CD8-positive, alpha-beta memory T cell (primary cell): ENCODE measurements at regions not wholly inside any gene's neighbourhood (a gene's known extent, or its start where the extent isn't known, plus 50 kb on each side); places are given as distances from the start of the nearest gene placed in this dataset.
A peak's percentile ranks its signal among the peaks of the same experiment; 100 is the strongest.

ENCODE experiments used
- CTCF ChIA-PET: fragments of 350-600 bp; sonication (Branson Sonifier 250); formaldehyde crosslinking; loops from one replicate; lab custom pipeline; 2021; ENCODE audit warnings: antibody characterized with exemption; lab: Charles Lee
- POLR2A ChIA-PET: fragments of 350-600 bp; sonication (Branson Sonifier 250); formaldehyde crosslinking; loops from one replicate; lab custom pipeline; 2021; ENCODE audit warnings: antibody characterized with exemption; lab: Charles Lee
- DNase-seq, 5 donors: peaks; one replicate each; pipeline versions ENCODE4 v3.0.0 to v3.0.0-alpha.2; 2020 to 2022; ENCODE audit warnings: mixed read lengths in 1 of 5
- H3K27ac ChIP-seq: one replicate; pipeline ENCODE4 v1.7.0; 2013; ENCODE audit warnings: low read depth, mild to moderate bottlenecking, low read length, moderate library complexity
- H3K27me3 ChIP-seq: 2 replicates; pipeline ENCODE4 v1.7.0; 2013; ENCODE audit warnings: low read length, mild to moderate bottlenecking; ENCODE audit not compliant: insufficient read depth, poor library complexity, severe bottlenecking
- H3K36me3 ChIP-seq: 2 replicates; pipeline ENCODE4 v1.7.0; 2013; ENCODE audit warnings: mild to moderate bottlenecking, low read length, moderate library complexity; ENCODE audit not compliant: insufficient read depth
- H3K4me1 ChIP-seq: 2 replicates; pipeline ENCODE4 v1.7.0; 2013; ENCODE audit warnings: mild to moderate bottlenecking, low read length, moderate library complexity; ENCODE audit not compliant: insufficient read depth
- H3K4me3 ChIP-seq: 2 replicates; pipeline ENCODE4 v1.7.0; 2013; ENCODE audit warnings: mild to moderate bottlenecking, low read length
- H3K9me3 ChIP-seq: 2 replicates; pipeline ENCODE4 v1.7.0; 2013; ENCODE audit warnings: mild to moderate bottlenecking, low read length
- H3K27ac Mint-ChIP-seq, 8 donors: one replicate each; pipeline ENCODE4 v1.8.0; 2020 to 2021; ENCODE audit warnings: mixed read lengths in 8 of 8, mild to moderate bottlenecking in 6 of 8, inconsistent platforms in 3 of 8, moderate library complexity in 3 of 8
- H3K27me3 Mint-ChIP-seq, 2 donors: one replicate each; pipeline ENCODE4 v1.8.0; 2020 to 2021; ENCODE audit warnings: mixed read lengths in 2 of 2, mild to moderate bottlenecking in 1 of 2, moderate library complexity in 1 of 2
- H3K36me3 Mint-ChIP-seq, 3 donors: one replicate each; pipeline ENCODE4 v1.8.0; 2020 to 2021; ENCODE audit warnings: mixed read lengths in 3 of 3, inconsistent platforms in 1 of 3, mild to moderate bottlenecking in 1 of 3
- H3K4me1 Mint-ChIP-seq, 3 donors: one replicate each; pipeline ENCODE4 v1.8.0; 2020 to 2021; ENCODE audit warnings: mixed read lengths in 3 of 3, inconsistent platforms in 1 of 3, mild to moderate bottlenecking in 1 of 3
- H3K4me3 Mint-ChIP-seq, 7 donors: one replicate each; pipeline ENCODE4 v1.8.0; 2020 to 2021; ENCODE audit warnings: mixed read lengths in 7 of 7, mild to moderate bottlenecking in 6 of 7, moderate library complexity in 4 of 7, inconsistent platforms in 2 of 7
- H3K9me3 Mint-ChIP-seq, 5 donors: one replicate each; pipeline ENCODE4 v1.8.0; 2020 to 2022; ENCODE audit warnings: mixed read lengths in 5 of 5, mild to moderate bottlenecking in 3 of 5, moderate library complexity in 2 of 5, inconsistent platforms in 1 of 5

- no peaks in the 10 kb centered on the region for H3K9me3 ChIP-seq
Measured at GRCh38 chr4:95701500-95702170, 138.3 kb upstream of the PDHA2 start.

GRCh38 chr4:95694411-95694810, 145.5 kb upstream of the PDHA2 start:
- H3K27me3 Mint-ChIP-seq, result no peaks in the 10 kb centered on the region

More at GRCh38 chr4:95701500-95702170, 138.3 kb upstream of the PDHA2 start:
- DNase-seq, result no peak
- Histone ChIP-seq H3K4me3 (no peak overlapping the region), H3K27me3 (no peaks in the 10 kb centered on the region), H3K4me1 (no peaks in the 10 kb centered on the region), H3K27ac (no peak overlapping the region), H3K36me3 (no peaks in the 10 kb centered on the region)
- Mint-ChIP-seq H3K9me3 (peaks cover 2 to 7% (median 3%) of the 10 kb centered on the region in 5 donors), H3K27ac (peak overlapping the region in 1 of 8 donors; percentile 2), H3K4me3 (no peak overlapping the region), H3K4me1 (no peaks in the 10 kb centered on the region), H3K36me3 (no peaks in the 10 kb centered on the region), H3K27me3 (no peaks in the 10 kb centered on the region)
- CTCF ChIA-PET, result no interaction called here
- POLR2A ChIA-PET, result no interaction called here

GRCh38 chr4:95693594-95693993, 144.8 kb upstream of the UNC5C start:
- peaks cover 0 to 4% (median 3%) of the 10 kb centered on the region in 5 donors for H3K9me3 Mint-ChIP-seq
- H3K4me1 ChIP-seq, result no peaks in the 10 kb centered on the region
- H3K36me3 ChIP-seq, result no peaks in the 10 kb centered on the region
- H3K27me3 ChIP-seq, result no peaks in the 10 kb centered on the region
- POLR2A ChIA-PET, result no interaction called here
- H3K27ac ChIP-seq, result no peak overlapping the region
- H3K27me3 Mint-ChIP-seq, result no peaks in the 10 kb centered on the region
- H3K4me3 ChIP-seq, result no peak overlapping the region
- H3K4me1 Mint-ChIP-seq, result no peaks in the 10 kb centered on the region
- H3K36me3 Mint-ChIP-seq, result no peaks in the 10 kb centered on the region
- no peak overlapping the region for H3K4me3 Mint-ChIP-seq
- CTCF ChIA-PET, result no interaction called here
- no peaks in the 10 kb centered on the region for H3K9me3 ChIP-seq
- DNase-seq, result no peak
- H3K27ac Mint-ChIP-seq, result no peak overlapping the region

More at GRCh38 chr4:95694411-95694810, 145.5 kb upstream of the PDHA2 start:
- ChIA-PET CTCF (no interaction called here), POLR2A (no interaction called here)
- Mint-ChIP-seq H3K9me3 (peaks cover 0 to 7% (median 4%) of the 10 kb centered on the region in 5 donors), H3K4me1 (no peaks in the 10 kb centered on the region), H3K27ac (no peak overlapping the region), H3K4me3 (no peak overlapping the region), H3K36me3 (no peaks in the 10 kb centered on the region)
- Histone ChIP-seq H3K4me1 (no peaks in the 10 kb centered on the region), H3K36me3 (no peaks in the 10 kb centered on the region), H3K27ac (no peak overlapping the region), H3K27me3 (no peaks in the 10 kb centered on the region), H3K4me3 (no peak overlapping the region), H3K9me3 (no peaks in the 10 kb centered on the region)
- DNase-seq, result no peak

- Histone ChIP-seq H3K27me3 (no peaks in the 10 kb centered on the region), H3K4me3 (no peak overlapping the region), H3K36me3 (no peaks in the 10 kb centered on the region), H3K4me1 (no peaks in the 10 kb centered on the region), H3K9me3 (no peaks in the 10 kb centered on the region), H3K27ac (no peak overlapping the region)
- Mint-ChIP-seq H3K27me3 (peaks cover 0 to 3% of the 10 kb centered on the region in 2 donors), H3K9me3 (peaks cover 3 to 7% (median 6%) of the 10 kb centered on the region in 5 donors), H3K4me3 (no peak overlapping the region), H3K27ac (no peak overlapping the region), H3K36me3 (no peaks in the 10 kb centered on the region), H3K4me1 (no peaks in the 10 kb centered on the region)
- no peak for DNase-seq
- ChIA-PET POLR2A (no interaction called here), CTCF (no interaction called here)
Measured at GRCh38 chr4:95676190-95676589, 127.4 kb upstream of the UNC5C start.

GRCh38 chr4:95675623-95676022, 126.8 kb upstream of the UNC5C start:
- Mint-ChIP-seq H3K36me3 (no peaks in the 10 kb centered on the region), H3K4me3 (no peak overlapping the region), H3K9me3 (peaks cover 3 to 6% (median 5%) of the 10 kb centered on the region in 5 donors), H3K27ac (no peak overlapping the region), H3K4me1 (no peaks in the 10 kb centered on the region), H3K27me3 (no peaks in the 10 kb centered on the region)
- no peak overlapping the region for H3K4me3 ChIP-seq
- H3K9me3 ChIP-seq, result no peaks in the 10 kb centered on the region
- no peaks in the 10 kb centered on the region for H3K27me3 ChIP-seq
- DNase-seq, result no peak
- ChIA-PET POLR2A (no interaction called here), CTCF (no interaction called here)
- H3K36me3 ChIP-seq, result no peaks in the 10 kb centered on the region
- H3K4me1 ChIP-seq, result no peaks in the 10 kb centered on the region
- H3K27ac ChIP-seq, result no peak overlapping the region

GRCh38 chr4:95674521-95674981, 125.8 kb upstream of the UNC5C start:
- Mint-ChIP-seq H3K9me3 (peaks cover 3 to 6% (median 5%) of the 10 kb centered on the region in 5 donors), H3K4me3 (no peak overlapping the region), H3K4me1 (no peaks in the 10 kb centered on the region), H3K27ac (no peak overlapping the region), H3K27me3 (no peaks in the 10 kb centered on the region), H3K36me3 (no peaks in the 10 kb centered on the region)
- Histone ChIP-seq H3K4me3 (no peak overlapping the region), H3K27me3 (no peaks in the 10 kb centered on the region), H3K4me1 (no peaks in the 10 kb centered on the region), H3K36me3 (no peaks in the 10 kb centered on the region), H3K9me3 (no peaks in the 10 kb centered on the region), H3K27ac (no peak overlapping the region)
- CTCF ChIA-PET, result no interaction called here
- DNase-seq, result no peak
- POLR2A ChIA-PET, result no interaction called here

- ChIA-PET CTCF (no interaction called here), POLR2A (no interaction called here)
- no peaks in the 10 kb centered on the region for H3K36me3 Mint-ChIP-seq
- no peak overlapping the region for H3K4me3 Mint-ChIP-seq
- H3K27me3 ChIP-seq, result no peaks in the 10 kb centered on the region
- H3K4me1 Mint-ChIP-seq, result no peaks in the 10 kb centered on the region
- peaks cover 3 to 6% (median 5%) of the 10 kb centered on the region in 5 donors for H3K9me3 Mint-ChIP-seq
- no peaks in the 10 kb centered on the region for H3K36me3 ChIP-seq
- no peaks in the 10 kb centered on the region for H3K9me3 ChIP-seq
- no peak overlapping the region for H3K27ac Mint-ChIP-seq
- H3K4me3 ChIP-seq, result no peak overlapping the region
- no peak for DNase-seq
- H3K27me3 Mint-ChIP-seq, result no peaks in the 10 kb centered on the region
- H3K27ac ChIP-seq, result no peak overlapping the region
- no peaks in the 10 kb centered on the region for H3K4me1 ChIP-seq
Measured at GRCh38 chr4:95672811-95673210, 124.0 kb upstream of the UNC5C start.

- CTCF ChIA-PET, result no interaction called here
- Mint-ChIP-seq H3K4me1 (no peaks in the 10 kb centered on the region), H3K9me3 (peaks cover 7 to 31% (median 13%) of the 10 kb centered on the region in 5 donors), H3K4me3 (no peak overlapping the region), H3K36me3 (no peaks in the 10 kb centered on the region), H3K27me3 (no peaks in the 10 kb centered on the region), H3K27ac (no peak overlapping the region)
- H3K9me3 ChIP-seq, result no peaks in the 10 kb centered on the region
- H3K4me1 ChIP-seq, result no peaks in the 10 kb centered on the region
- POLR2A ChIA-PET, result no interaction called here
- no peak for DNase-seq
- no peaks in the 10 kb centered on the region for H3K27me3 ChIP-seq
- H3K27ac ChIP-seq, result no peak overlapping the region
- no peak overlapping the region for H3K4me3 ChIP-seq
- no peaks in the 10 kb centered on the region for H3K36me3 ChIP-seq
Measured at GRCh38 chr4:95660719-95661118, 111.9 kb upstream of the UNC5C start.
